ENCODE measurements at regions not wholly inside any gene's neighbourhood (a gene's known extent, or its start where the extent isn't known, plus 50 kb on each side); places are given as distances from the start of the nearest gene placed in this dataset.

- no peak for DNase-seq (ENCODE audit: low spot score)
Measured at GRCh38 chr1:72643142-72643541, 360.8 kb upstream of the NEGR1 start.

DNA sequence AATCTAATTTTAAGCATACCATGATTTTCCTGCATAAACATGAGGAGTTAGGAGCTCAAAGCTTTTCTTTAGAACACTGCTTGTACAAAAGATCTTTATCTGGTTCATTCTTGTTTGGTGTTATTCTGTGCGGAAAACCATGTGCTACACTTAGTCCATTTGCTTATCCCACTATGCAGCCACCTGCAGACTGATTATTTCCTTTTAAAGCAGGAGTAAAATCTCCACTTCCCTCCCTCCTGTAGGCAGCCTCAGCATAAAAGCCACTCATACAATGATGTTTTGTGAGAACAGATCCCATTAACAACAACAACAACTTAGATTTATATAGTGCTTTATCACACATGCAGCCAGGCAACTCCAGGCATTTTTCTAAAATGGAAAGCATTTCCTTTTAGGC lies 355.3 kb upstream of the NEGR1 start:
- DNase-seq (ENCODE audit: low spot score) = no peak

GRCh38 chr1:72636631-72637030 lies 354.3 kb upstream of the NEGR1 start:
- no peak for DNase-seq (ENCODE audit: low spot score)

DNA sequence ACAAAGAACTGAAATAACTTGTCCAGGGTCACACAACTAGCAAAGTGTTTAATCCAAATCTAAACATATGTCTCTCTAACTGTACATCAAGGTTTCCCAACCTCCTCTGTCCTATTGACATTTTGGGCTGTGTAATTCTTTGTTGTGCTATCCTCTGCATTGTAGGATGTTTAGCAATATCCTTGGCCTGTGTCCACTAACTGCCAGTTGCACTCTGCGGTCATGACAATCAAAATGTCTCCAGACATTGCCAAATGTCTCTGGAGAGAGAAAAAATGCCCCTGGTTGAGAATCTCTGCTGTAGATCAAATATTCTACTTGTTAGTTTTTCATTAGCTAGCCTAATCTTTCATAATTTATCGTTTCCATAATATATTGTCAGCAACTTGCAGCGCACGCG lies 353.4 kb upstream of the NEGR1 start:
- no peak for DNase-seq (ENCODE audit: low spot score)

GRCh38 chr1:72634946-72635345 lies 352.6 kb upstream of the NEGR1 start:
- no peak for DNase-seq (ENCODE audit: low spot score)

DNA sequence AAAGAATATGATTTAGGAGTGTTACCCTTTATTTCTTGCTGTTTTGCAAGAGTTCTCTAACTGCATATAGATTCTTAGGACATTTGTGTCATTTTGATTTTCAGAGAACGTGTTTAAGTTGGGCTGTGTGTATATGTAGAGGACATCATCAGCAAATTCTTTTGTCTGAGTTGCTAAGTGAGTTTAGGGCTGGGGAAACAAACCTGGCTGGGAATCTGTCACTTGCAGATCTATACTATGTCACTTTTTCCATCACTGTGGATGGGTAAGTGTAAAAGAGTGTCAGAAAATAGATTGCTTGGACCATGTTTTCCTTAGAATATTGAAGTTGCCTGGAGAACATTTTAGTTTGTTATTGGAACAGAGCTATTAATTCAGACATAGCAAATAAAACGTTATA lies 349.1 kb upstream of the NEGR1 start:
- DNase-seq (ENCODE audit: low spot score) = no peak

- peak; percentile 5 for DNase-seq (ENCODE audit: low spot score)
Measured at GRCh38 chr1:72623299-72623708, 341.0 kb upstream of the NEGR1 start.

DNA sequence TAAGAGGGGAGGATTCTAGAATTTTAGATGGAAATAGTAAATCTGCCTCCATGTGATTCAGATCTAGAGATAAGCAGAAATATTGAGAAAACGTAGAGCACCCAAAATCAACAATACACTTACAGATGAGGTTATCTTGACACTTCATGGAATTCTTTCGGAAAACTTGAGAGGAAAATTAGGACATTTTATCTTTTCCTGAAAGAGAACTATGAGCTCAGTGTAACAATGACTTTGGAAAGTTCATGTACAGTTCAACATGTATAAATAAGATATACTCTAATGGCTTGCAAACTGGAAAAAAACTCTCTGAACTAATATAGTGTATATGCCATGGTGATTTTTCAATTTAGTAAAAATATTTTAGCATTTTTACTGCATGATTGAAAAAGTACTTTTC lies 338.1 kb upstream of the NEGR1 start:
- DNase-seq (ENCODE audit: low spot score) = no peak

DNA sequence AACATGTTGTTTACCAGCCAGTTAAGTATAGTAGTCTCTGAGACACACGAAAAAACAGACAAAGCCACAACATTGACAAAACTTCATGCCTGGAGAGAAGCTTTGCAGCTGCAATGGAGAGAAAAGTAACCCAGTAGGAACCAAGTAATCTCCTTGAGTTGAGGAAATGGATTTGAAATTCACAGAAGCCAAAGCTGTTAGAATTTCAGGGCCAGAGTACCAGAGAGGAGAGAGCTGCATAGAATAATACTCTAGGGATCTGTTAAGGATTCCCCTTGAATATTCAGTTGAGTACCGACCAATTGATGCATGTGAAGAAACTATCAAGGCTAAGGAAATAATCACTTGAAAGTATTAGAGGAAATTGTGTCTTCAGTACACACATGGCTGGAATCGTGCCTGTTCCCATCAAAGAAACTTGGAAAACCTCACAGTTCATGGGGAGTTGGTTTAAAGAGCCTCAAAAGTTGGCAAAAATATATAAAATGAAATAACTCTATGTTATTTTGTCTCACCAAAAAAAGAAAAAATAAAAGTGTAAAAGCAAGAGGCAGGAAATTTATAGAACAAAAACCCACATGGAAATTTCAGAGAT lies 324.0 kb upstream of the NEGR1 start:
- DNase-seq (ENCODE audit: low spot score) = no peak

- no peak for DNase-seq (ENCODE audit: low spot score)
Measured at GRCh38 chr1:72601035-72601674, 318.8 kb upstream of the NEGR1 start.

DNA sequence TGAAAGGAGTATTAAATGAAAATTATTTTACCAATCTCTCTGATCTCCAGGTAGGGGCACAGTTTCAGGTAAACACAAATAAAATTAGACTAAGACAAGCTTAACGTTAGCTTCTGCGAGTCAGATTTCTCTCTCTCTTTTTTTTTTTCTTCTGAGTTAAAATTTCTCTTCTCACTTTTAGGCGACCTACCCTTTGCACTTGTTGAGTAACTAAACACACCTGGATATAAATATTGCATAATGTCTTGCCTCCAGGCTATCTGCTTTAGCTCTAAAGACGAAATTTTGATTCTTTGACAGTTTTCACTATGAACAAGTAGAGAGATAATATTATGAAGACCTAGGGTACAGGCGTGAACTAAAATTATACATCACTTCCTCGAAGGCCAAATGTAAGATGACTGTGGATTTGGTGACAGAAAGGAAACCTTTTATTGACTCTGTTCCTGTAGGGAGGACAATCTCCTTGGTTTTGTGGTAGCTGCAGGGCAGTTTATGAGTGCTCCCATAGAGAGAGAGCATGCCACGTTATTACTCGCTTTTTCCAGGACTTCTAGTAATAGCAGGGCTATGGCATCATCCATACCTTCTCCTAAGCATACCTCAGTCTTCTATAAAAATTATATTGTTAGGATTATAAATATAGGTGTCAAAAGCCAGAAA lies 303.8 kb upstream of the NEGR1 start:
- DNase-seq (ENCODE audit: low spot score) = no peak

DNA sequence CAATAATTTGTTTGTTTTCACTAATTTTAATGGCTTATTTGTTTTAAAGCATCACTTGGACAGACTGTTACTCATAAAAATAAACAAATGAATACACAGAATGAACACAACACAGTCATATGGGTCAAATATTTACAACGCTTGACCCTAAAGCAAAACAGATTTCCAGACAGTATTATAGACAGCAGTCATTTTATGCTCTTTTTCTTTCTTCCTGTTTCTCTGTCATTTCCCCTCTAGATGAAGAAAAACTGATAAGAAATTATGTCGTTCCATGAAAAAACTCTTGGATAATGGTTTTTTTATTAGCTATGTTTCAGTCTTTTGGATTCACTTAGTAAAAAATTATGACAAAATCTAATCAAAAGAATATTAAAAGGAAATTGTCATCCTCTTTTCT lies 297.3 kb upstream of the NEGR1 start:
- DNase-seq (ENCODE audit: low spot score) = no peak

- DNase-seq (ENCODE audit: low spot score) = no peak
Measured at GRCh38 chr1:72570815-72571214, 288.5 kb upstream of the NEGR1 start.

GRCh38 chr1:72568113-72568512 lies 285.8 kb upstream of the NEGR1 start:
- DNase-seq (ENCODE audit: low spot score) = no peak

DNA sequence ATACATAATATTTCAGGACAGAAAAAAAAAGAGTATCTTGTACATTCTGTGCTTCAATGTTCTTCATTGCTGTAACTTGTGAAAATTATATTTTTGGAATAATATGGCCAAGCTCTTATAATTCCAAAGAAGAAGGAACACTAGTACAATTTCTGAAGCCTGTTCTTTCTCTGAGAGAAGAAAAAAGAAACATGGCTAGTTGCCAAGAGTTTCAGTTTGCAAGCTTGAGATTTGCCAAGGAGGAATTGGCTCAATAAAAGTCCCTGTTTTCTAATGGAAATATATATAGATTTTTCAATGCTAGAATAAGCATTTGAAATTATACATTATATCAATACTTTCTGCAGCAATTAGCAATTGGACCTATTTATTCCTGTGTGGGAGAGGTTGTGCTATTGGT lies 285.2 kb upstream of the NEGR1 start:
- no peak for DNase-seq (ENCODE audit: low spot score)

GRCh38 chr1:72564749-72565148 lies 282.4 kb upstream of the NEGR1 start:
- DNase-seq (ENCODE audit: low spot score) = no peak

DNA sequence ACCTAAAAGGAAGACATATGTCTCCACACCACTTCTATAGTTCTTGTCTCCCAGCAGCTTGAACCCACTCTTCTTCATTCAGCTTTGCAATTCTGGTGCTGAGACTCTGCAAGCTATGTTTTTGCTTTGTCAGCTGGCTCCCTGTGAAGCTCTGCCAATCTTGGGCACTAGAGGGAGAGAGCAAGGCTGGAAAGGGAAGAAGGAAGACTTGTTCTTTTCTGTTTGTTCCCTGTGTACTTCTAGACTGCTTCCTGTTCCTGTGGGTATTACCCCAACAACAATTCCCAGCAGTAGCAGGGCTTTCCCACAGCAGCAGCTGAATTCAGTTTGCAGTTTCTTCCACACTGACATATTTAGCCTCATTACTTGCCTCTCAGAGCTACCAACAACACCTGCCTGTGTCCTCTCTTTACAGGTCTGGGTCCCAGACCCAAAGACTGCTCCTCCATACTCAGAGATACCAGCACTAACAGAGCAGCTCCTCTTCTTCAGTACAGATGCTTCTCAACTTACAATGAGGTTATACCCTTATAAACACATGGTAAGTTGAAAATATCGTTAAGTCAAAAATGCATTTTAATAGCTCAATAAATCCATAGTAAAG lies 275.2 kb upstream of the NEGR1 start:
- DNase-seq (ENCODE audit: low spot score) = no peak

- no peak for DNase-seq (ENCODE audit: low spot score)
Measured at GRCh38 chr1:72547412-72547811, 265.1 kb upstream of the NEGR1 start.

DNA sequence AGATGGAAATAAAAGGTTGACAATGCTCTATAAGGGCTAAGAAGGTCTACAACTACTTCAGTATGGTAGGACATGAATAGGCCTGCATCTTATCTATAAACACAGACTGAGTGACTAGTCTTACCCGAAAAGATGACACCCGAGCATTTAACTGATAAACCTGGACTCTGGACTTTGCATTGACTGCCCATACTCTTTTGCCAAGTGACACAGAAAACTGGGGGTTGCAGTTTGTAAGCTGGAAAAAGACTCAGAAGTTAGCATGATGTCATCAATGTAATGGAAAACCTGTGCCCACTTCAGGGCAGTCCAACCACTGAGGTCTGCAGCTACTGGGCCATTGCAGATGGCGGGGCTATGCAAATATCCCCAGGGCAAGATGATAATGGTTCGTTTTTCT lies 258.3 kb upstream of the NEGR1 start:
- no peak for DNase-seq (ENCODE audit: low spot score)

DNA sequence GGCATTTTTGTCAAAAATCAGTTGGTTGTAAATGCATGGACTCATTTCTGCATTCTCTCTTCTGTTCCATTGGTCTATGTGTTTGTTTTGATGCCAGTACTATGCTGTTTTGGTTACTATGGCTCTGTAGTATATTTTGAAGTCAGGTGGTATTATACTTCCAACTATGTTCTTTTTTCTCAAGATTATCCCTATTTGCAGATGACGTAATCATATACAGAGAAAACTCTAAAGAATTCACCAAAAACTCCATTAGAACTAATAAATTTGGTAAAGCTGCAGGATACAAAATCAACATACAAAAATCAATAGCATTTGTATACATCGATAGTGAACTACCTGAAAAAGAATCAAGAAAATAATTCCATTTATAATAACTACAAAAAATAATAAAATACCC lies 253.1 kb upstream of the NEGR1 start:
- DNase-seq (ENCODE audit: low spot score) = no peak

DNA sequence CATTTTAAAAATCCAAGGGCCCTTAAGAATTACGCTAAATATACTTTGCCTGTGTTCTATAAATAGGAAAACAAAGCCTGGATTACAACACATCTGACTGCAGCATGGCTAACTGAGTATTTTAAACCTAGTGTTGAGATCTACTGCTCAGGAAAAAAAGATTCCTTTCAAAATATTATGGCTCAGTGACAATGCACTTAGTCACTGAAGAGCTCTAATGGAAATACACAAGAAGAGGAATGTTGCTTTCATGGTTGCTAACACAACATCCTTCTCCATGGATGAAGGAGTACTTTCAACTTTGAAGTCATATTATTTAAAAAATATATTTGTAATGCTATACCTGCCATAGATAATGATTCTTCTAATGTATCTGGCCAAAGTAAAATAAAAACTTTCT lies 248.3 kb upstream of the NEGR1 start:
- DNase-seq (ENCODE audit: low spot score) = no peak

DNA sequence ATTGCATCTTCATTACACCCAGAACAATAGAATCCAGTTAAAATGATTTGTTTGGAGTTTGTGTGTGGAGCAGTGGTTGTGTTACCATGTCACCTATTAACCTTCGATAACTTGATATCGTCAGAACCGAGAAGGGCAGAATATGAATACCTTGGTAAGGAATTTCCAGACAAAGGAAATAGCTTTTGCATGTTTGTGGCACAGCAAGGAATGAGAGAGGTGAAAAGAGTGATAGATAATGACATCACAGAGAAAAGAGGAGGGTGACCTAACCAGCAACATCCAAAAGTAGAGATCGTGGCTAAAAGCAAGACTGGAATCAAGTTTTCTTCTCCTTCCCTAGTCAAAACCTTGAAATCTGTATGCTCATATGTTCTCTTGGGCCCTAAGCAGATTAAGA lies 244.6 kb upstream of the NEGR1 start:
- peak; percentile 1 for DNase-seq (ENCODE audit: low spot score)

DNA sequence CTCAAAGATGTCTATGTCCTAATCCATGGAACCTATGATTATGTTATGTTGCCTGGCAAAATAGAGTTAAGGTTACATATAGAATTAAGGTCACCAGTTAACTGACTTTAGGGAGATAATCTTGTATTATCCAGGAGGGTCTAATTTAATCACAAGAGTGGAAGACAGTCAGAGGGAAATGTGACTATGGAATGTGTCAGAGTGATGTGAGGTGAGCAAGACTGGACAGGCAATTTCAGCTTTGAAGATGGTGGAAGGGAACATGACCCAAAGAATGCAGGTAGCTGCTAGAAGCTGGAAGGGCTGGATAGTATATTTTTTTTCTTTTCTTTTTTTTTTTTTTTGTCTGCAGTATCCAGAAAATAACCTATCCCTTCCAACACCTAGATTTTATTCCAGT lies 241.7 kb upstream of the NEGR1 start:
- DNase-seq (ENCODE audit: low spot score) = no peak
